ENCODE measurements at regions not wholly inside any gene's neighbourhood (a gene's known extent, or its start where the extent isn't known, plus 50 kb on each side); places are given as distances from the start of the nearest gene placed in this dataset.
A peak's percentile ranks its signal among the peaks of the same experiment; 100 is the strongest.

DNA sequence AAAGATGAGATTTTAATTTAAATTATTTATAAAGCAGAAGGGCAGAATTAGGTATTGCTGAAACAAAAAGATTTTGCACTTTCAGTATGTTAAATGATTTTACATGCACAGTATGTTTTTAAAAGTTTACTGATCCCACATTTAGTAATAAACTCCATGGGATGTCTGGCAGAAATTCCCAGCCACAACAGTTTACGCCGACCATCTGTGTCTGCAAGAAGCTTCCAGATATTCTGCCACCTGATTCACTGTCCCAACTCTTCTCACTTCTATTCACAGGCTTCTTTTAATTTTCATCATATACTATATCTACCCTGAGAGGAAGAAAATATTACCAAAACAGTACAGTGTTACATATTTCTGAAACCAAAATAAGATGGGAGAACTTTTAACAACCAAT, 115.8 kb upstream of the IQCM start:
- no peak for DNase-seq

DNA sequence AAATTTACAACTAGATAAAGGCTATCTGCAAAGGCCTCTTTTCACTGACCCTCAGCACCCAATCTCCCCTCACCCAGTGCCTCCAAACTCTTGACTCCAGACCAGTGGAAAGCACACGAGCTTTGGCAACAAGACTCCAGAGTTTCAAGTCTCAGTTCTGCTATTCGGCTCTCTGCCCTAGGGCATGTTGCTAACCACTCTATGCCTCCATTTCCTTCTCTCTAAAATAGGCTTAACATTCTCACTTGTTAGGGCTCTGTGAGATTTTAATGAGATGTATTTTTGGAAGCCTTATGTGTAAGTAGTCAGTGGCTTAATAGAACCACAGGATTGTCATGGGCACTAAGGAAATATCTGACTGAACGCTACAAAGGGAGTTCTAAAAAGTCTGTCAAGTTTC, 116.5 kb upstream of the IQCM start:
- no peak for DNase-seq

DNA sequence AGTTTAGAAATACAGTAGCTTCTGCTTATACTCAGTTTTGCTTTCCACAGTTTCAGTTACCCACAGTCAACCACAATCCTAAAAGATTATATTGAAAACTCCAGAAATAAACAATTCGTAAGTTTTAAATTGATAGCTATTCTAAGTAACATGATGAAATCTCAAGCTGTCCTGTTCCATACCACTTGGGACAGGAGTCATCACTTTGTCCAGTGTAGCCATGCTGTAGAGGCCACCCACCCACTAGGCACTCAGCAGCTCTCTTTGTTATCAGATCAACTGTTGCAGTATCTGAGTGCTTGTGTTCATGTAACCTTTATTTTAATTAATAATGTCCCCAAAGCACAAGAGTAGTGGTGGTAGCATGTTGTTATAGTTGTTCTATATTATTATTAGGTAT, 117.5 kb upstream of the IQCM start:
- DNase-seq = no peak

DNA sequence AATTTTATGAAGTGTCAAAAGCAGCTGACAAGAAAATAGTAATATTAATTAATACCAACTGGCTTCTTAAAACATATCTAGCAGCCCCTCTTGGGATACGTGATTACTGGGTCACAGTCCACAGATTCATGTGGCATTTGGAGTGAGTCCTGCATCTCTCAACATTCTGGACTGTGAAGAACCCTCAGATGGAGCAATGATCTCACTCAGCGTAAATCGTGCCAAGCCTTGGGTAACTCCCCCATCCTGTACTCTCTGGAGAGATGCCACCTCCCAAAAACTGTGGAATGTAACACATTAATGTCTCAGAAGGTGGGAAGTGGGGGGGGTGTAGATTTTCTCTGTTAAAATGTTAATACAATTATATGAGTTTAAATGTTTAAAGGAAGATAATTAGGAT, 118.2 kb upstream of the IQCM start:
- DNase-seq = no peak

- no peak for DNase-seq
Measured at GRCh38 chr4:149949381-149949780, 128.9 kb upstream of the DCLK2 start.

DNA sequence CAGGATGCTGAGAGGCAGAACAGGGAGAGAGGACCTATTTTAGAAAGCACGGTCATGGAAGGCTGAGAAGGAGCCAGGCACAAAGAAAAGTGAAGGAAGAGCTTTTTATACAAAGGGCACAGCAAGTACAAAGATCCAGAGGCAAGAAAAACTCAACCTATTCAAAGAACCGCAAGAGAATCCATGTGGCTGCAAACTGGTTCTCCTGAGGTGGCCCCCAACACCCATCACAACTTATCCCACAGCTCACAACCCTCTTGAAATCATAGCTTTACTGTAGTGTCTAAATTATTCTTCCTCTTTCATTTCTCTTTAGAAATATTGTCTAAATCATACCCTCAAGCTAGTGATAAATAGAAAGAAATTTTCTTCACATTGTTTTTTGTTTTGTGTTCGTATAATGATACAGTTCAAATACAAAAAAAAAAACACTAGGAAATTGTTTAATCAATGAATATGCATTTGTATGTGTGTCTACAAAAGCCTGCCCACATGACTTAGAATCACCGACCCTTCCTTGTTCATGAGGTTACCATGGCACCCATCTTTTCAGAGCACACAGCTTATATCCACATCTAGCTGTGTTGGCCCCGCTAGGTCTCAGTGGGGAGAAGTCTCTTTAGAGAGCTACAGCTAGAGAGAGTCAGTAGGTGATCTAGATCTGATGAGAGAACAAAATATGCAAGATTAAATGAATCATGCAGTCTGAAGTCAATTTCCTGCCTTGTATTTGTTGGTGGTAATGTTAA, 126.9 kb upstream of the DCLK2 start:
- no peak for DNase-seq

DNA sequence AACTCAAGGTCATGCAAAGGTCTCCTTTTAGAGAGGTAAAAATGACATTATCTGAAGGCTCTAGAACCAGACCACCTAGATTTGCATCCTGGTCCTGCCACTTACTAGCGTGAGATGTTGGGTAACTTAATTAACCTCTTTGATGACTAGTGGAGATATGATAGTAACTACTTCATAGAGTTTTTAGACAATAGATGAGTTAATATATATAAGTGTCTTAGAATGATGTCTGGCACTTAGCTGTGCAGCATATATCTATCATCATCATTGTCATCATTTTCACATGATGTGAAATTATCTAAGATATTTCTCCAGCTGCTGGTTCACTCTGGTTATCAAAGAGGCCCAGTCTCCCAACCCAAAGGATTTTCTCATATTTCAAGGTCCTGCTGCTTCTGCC, 126.1 kb upstream of the DCLK2 start:
- DNase-seq = no peak

- no peak for DNase-seq
Measured at GRCh38 chr4:149952716-149953115, 125.5 kb upstream of the DCLK2 start.

DNA sequence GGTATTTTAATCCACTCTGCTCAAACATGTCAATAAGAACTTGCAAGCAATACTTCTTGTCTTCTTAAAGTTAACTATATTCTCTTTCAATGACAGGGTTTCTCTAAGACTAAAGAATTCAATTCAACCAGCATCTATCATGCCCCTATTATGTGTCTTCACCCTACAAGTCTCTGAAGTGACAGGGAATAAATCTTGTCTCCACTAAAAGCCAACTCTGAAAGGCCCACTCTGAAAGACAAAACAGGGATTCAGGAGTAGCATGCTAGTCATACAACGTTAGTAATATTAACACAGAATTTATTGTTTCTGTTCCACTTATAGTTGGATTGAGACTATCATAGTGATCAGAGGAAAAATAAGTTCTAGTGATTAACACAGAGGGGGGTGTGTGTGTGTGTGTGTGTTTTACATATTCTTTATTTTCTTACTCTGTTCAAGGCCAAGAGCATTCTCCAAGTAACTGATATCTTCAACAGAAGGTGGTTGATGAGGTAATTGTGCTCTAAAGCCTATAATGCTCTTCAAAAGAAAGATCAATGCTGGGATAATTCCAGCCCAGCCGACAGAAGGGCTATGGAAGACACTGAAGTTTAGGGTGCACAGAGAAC, 122.4 kb upstream of the DCLK2 start:
- no peak for DNase-seq

DNA sequence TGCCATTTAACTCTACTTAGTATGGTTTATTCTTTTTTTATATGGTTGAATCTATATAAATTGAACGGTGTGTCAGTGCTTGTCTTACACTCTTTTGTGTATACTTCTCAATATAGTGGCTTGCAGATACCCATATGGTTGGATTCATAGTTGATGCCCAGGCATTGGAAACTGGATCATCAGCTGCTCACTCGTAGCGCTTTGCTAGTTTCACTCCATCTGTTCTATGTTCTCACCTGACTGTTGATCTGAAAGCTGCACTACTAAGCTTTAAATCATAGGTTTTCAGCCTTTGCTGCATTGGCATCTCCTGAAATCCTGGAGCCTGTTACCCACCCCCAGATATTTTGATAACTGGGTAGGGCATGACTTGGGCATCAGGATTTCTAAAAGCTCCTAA, 121.6 kb upstream of the DCLK2 start:
- DNase-seq = no peak

GRCh38 chr4:149961876-149962597, 116.2 kb upstream of the DCLK2 start:
- no peak for DNase-seq

DNA sequence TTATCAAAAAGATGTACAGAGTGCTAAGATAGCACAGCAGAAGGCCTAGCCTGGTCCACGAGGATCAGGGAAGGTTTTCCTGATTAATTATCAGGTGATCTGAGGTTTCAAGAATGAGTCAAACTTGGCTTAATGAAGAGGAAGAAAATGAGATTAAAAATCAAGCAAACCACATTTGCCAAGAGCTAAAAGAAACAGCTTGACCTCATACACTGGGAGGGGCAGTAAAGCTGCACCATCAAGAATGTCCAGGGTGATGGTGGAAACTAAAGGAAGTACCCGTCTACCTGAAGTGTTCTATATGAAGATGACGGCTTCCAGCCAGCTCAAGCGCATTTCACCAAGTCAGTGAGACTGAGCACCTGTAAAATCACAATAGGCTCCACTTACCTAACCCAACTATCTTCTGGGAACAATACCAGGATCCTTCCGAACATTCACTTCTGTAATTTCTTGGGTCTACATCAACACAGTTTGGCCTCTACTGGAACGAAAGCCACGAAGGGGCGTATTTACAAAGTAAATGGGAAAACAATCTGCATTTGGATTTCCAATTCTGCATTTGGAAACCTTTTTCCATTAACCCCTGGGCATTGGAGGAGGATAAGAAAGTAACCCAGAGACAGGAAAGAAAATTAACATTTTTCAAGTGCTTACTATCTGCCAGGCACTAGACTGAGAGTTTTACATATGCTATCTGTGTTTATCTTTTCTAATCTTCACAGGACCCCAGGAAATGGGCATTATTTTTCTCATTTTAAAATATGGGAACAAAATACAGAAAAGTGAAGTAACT, 114.0 kb upstream of the DCLK2 start:
- DNase-seq = no peak

DNA sequence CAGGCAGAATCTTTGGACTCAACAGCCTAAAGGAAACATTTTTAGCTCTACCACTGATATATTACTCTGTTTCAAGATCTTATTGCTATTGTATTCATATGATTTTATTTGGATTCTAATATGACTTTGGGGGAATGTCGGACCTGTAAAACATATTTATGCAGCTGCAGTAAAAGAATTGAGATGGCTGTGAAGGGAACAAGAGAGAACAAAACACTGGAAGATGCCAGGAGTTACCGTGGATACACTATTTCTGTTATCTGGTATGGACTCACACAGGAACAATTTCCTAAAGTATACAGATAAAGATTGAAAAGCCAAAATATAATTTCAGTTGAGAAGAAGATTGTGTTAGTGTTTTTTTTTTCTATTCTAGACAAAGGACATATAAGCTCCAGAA, 113.0 kb upstream of the DCLK2 start:
- DNase-seq = no peak

- no peak for DNase-seq
Measured at GRCh38 chr4:149972407-149972806, 105.8 kb upstream of the DCLK2 start.

- no peak for DNase-seq
Measured at GRCh38 chr4:149973181-149973580, 105.1 kb upstream of the DCLK2 start.

GRCh38 chr4:149975172-149975571, 103.1 kb upstream of the DCLK2 start:
- no peak for DNase-seq

DNA sequence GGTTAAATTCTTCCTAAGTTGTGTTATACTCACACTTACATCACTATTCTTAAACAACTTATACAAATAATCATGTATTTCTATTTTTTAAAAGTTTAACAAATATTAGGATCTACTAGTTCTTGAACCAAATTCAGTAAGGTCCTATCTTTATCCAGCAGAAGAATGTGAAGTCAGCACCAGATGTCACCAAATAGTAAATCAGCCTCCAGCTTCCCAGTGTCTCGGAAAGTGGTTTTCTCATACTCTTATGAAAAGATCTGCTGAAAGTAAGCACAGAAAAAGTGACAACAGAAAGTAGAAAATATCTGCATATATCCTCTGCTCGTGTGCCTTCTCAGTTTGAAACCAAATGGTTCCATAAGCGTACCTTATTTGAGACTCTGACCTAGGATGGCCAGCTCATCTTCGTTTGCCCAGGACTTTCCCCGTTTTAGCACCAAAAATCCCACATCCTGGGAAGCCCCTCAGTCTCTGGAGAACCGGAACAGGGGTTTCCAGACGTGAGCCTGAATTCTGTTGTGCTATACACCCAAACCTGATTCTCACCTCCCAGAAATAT, 98.0 kb upstream of the DCLK2 start:
- DNase-seq = no peak

- peak; percentile 20 for DNase-seq
Measured at GRCh38 chr4:149980941-149981340, 97.3 kb upstream of the DCLK2 start.

GRCh38 chr4:149983401-149983800, 94.8 kb upstream of the DCLK2 start:
- DNase-seq = no peak

DNA sequence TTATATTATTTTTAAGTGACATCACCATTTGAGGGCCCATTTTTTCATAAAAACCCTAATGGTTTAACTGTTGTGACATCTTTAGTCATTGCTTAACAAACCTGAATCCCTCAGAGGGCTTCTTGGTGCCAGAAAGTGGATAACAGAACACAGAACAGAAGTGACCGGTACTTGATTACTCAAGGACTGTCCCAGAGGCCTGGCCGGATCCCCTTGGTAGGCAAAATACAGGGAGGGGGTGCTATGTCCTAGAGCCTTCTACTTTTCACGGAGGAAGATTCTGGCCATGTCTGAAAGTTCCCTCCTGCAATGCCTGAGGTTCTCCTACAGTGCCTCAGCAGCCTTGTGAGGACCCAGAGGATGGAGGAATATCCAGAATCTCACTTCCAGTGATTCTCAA, 94.3 kb upstream of the DCLK2 start:
- no peak for DNase-seq

DNA sequence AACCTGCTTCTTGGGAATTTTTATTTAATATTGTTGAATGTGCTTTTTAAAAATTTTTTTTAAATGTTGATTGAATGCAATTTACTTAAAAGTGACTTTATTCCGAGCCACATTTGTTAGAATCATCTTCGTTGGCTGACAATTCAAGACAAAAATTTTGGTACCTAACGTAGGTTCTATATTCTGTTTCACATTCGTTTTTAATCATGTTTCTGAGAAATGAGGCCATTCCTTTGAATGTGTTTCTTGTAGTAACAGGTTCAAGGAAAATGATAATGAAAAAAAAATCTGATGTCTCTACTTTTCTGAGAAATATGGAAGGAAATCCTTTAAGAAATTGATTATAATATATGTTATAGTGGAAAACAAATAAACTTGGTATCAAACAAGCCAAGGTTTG, 92.3 kb upstream of the DCLK2 start:
- no peak for DNase-seq

DNA sequence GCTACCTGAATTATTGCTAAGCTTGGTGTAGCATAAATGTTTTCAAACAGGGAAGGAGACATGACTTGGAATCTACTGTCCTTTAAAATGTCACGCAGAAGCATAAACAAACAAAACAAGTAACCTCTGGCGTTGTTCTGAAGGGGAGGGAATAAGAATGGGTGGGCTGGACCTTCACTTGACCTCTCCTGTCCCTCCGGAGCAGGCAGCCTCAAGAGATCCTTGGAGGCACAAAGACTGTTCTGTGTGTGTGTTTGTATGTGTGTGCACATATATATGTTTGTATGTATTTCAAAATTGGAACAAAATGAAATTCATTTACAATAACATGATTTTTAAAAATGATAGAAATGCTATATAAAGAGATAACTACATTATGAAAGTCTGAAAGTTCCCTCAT, 91.3 kb upstream of the DCLK2 start:
- DNase-seq = no peak
